HUDEP-2 (cell line): ENCODE measurements at regions not wholly inside any gene's neighbourhood (a gene's known extent, or its start where the extent isn't known, plus 50 kb on each side); places are given as distances from the start of the nearest gene placed in this dataset.

Source experiments
- DNase-seq, 76 experiments: peaks; one replicate each; lab custom pipeline; 2025; ENCODE audit not compliant: unreplicated experiment in 76 of 76; lab: John Stamatoyannopoulos, UW

DNA sequence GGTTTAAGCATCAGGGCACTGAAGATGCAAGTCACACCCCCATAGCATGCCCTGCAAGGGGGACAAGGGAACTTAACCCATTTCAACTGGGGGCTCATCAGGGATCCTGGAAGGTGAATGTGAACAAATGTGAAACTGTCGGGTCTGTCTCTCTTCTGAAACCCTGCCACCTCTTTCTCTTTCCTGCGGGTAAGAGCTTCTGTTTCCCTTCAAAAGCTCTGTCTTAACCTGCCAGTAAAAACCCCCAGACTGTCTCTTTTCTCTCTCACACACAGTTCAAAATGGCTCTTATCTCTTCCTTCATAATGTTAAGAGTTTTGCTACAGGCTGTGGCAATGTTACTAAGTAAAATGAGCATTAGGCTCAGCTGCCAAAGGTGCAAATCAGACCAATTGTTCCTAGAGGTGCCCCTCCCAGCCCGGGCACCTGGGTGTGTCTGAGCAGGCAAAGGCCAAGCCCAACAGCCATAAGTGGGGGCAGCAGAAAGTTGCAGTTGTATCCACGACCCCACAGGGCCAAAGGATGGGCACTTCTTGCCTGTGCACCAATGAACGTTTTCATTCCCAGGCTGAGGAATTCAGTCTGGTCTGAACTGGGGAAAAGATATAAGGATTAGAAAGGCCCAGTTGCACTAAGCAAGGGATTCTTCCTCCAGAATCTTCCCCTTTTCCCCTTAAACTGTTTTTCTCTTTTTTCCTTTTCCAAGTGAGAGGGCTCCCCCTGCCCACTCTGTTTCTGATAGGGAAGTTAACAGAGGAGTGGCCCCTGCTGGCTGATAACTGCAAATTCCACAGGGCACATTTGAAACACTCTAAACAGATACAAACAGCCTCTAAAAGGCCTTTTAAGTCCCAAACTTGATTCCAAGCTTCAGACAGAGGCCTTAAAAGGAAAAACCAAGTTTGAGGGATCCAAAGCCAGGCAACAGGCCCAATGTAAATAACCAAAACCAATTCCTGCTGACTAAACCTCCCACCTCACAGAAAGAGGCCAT lies 113.8 kb upstream of the EPHA6 start:
- no peak for DNase-seq

DNA sequence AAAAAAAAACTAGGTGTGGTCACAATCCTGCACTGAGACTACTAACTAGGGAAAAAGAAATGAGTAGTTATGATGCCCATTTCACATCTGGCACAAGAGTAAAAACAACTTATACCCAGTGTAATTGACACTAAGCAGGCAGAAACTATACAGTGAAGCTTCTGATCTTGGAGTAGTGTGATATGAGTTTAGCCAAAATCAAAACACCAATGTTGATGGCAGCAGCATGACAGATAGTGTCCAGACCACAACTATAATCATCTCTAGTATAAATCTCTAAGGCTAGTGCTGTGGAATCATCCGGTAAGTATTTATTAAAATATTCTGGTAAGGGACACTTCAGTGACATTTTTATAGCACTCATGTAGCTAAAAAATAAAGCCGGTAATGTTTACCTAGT lies 108.5 kb upstream of the EPHA6 start:
- no peak for DNase-seq

DNA sequence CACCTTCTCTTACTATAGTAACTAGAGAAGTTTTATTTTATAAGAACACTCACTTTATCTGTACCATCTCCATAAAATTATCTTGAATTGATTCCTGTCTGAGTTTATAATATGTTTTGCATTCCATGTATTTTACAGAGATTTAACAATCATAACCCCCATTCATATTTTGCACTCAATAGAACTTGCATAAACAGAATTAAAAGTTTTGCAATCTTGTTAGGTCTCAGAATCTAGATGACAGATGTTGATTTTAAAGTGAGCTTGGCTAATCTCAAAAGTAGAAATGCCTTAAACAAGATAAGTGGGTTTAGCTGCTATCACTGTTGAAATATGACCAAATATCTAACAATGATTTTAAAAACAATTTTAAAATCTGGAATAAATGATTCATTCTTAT lies 107.9 kb upstream of the EPHA6 start:
- DNase-seq, result no peak

DNA sequence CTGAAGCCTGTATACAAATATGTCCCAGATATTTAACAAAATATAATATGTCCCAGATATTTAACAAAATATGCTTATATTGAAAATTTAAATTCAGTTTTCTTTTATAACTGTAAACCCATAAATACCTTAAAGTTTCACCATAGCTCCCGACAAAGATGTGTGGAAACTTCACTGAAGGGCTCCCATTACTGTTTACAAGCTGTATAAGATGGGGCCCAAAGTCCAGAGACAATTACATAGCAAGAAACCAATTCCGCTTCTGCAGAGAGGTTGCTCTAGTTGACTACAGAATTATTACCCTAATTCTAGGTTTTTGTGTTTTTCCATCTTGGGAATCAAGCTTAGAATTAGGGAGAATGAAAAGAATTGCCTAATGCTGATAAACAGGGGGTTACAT lies 102.6 kb upstream of the EPHA6 start:
- no peak for DNase-seq

DNA sequence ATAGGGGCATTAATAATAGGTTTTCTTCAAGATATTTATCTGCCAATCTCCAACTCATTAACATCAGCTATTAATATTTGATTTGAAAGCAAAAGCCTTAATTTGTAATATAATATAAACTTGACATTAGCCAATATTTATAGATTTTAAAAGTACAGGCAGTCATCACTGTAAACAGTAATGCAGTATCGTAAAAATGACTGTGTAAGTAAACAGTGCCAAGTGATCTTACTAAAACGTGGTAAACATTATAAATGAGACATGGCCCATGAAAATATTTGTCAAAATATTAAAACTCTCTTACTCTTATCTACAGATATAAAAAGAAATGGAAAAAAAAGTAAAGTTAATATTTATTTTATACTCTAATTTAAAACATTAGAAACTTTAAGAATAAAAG lies 101.6 kb upstream of the EPHA6 start:
- no peak for DNase-seq

DNA sequence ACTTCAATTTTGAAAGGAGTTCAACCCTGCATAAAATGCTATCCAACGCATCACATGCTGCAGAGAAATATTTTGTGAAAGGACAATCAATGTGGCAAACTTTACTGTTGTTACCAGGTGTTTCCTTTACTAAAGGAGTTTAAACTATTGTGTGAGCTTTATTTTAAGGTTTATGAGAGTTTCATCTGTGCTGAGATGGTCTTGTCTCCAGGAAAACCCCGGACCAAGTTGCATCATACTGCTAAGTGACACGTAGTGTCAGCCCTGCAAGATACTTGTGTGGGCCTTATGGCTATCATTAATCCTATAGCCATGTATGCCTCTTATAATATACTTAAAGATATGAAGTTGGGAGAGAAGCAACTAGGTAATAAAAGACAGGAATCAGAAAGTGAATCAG lies 94.5 kb upstream of the EPHA6 start:
- no peak for DNase-seq

DNA sequence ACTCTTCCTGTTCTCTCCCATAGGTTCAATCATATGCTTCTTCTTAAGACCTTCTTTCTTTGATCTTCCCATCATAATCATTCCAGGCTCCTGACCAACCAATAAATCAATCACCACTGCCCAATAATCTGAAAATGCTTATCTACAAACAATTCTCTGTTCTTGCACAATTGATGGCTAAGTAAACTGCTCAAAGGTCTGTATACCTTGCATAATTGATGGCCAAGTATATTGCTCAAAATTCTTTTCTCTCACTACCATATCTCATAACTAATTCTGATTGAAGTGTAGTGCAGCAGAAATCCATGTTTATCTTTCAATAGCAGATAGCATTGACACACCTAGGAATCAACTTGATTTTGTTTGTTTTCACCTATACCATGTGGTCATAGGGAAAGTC lies 83.4 kb upstream of the EPHA6 start:
- no peak for DNase-seq

DNA sequence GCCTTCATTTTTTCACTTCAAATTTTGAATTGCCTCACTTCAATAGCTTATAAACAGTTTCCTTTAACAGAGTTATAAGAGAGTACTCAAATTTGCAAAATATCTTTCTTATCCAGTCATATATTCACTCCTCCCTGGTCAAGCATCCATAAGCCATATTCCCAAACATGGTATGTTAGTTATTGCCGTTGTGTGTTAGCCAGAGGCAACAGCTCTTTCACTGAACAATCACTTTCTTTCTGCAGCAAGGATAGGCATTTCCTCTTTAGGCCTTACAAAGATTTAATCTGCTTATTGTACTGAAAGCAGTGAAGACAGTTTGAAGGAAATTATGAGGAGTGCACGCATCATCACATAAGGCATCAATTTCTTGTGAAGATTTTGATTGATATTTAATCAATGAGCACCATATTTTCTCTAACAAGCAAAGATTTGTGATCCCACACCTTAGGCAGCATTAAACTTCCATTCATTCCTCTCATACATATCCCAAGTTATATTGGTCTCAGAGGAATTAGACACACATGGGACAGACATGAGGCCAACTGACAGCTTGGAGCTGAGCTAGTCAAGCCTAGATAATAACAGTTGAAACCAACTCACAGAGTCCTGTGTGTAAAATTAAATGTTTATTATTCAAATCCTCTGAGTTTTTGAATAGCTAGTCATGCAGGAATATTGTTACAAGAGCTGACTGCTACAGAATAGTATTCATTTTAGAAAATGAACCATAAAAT lies 80.0 kb upstream of the EPHA6 start:
- DNase-seq, result no peak

DNA sequence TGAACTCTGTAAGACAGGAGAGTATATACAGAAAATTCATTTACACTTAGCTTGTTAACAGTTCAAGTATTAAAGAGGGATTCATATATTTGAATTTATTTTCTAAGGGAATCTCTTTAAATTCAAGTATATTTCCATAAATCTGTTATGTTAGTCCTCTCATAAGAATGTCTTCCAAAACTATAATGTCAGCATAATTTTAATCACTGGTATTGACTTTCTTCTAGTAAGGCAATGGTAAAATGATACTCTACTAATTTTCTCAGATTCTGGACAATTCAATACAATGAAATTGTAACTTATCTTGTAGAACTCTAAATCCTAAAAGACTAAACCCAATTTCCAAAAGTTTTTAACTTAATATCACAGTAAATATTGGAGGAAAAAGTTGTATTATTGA lies 66.3 kb upstream of the EPHA6 start:
- DNase-seq, result no peak

DNA sequence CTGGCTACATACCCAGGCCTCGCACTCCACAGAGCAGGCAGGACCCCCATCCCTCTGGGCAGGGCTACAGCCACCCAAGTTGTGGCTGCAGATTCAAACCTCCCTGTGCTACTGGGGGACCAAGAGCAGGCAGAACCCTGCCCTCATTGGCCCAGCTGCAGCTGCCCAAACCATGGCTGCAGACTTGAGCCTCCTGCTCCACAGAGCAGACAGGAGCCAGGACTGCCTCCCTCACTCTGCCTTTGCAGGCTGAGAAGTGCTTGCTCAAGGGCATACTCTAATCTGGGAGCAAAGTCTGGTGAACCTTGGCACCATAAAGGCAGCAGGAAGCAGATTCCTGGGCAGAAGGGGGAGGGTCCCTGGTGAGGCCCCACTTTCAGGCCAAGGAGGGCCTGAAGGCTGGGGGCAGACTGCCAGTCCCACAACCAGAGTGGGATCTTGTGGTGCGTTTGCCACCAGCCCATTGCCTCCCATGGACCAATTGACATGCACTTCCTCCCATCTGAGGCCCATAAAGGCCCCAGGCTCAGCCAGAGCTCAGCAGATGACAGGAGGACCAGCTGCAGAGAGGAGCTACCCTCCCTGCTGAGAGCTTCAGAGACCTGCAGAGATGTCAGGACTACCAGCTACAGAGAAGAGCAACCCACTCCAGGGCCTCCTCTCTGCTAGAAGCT lies 64.2 kb upstream of the EPHA6 start:
- no peak for DNase-seq

DNA sequence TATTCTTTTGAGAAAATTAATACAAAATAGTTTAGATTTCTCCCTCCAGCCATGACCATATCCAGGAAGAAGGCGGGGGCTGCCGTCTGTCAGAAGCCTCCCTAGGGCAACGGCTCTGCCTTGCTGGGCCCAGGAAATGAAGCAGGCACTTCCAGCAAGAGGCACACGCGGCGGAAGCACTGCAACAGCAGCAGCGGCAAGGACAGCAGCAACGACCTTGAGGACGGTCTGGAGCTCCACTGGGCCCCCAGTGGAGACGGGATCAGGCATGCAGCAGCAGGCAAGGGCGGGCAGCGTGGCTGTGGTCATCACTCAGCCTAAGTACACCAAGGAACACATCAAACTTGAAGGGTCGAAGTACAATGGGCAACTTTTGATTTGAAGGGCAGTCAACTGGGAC lies 61.3 kb upstream of the EPHA6 start:
- no peak for DNase-seq

DNA sequence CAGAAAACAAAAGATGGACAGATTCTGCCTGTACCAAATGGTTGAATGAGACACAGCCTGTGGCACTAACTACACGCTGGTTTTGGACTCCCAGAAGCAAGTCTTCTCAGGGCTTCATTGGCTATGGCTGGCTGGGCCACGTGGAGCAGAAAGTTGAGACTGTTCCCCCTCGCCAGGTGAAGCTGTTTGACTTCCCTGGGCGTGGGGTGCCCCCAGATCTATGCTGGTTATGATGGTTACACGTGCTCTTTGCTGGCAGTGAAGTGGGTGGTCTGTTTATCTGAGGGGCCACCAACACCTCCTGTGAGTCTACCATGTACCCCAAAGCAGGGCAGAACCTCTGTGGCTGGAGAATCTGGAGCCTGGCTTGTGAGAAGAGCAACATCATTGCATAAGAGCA lies 60.3 kb upstream of the EPHA6 start:
- no peak for DNase-seq

DNA sequence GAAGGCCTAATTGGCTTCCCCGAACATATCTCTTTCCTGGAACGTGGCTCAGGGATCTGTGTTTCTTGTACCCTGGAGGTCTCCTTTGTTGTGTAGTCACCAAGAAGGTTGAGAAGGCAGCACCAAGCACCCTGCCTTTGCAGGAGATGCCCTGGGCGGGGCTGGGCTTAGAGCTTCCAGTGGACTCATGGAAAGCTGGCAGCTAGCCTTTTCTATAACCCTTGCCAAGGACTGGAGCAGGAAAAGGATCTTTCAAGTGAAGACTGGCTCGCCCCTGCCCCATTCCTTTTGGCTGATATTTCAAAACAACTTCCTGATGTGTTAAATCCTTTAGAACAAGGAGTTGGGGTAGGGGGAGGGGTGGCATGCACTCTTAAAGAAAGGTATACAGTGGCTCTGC lies 58.9 kb upstream of the EPHA6 start:
- no peak for DNase-seq

DNA sequence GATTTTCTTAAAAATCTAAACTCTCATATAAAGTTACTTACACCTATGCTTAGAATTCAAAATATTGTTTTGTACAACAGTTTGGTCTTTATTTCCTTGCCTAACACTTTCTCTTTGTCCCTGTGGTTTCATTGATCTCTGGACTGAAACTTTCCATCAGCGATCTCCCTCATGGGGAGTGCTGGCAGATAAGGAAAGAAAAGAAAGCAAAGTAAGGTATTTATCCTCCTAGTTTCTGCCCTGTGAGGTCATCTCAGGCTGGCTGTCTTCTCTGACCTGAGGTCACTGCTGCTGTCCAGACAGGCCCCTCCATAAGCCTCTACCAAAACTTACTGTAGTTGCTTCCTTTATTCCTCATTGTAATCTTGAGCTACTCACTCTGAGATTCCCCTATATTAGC lies 57.9 kb upstream of the EPHA6 start:
- DNase-seq, result no peak

DNA sequence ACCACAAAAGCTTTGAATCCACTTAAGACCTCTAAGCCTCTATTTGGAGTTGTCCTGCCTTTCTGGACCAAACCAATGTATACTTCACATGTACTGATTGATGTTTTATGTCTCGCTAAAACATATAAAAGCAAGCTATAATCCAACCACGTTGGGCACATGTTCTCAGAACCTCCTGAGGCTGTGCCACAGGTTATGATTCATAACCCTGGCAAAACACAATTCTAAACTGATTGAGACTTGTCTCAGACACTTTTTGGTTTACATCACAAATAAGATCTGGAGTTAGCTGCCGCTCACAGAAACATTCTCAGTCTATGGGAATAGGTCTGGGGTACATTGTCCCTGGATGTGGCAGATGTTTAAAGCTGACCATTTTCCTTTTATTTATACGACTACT lies 53.4 kb upstream of the EPHA6 start:
- DNase-seq, result no peak
